ENCODE measurements at regions not wholly inside any gene's neighbourhood (a gene's known extent, or its start where the extent isn't known, plus 50 kb on each side); places are given as distances from the start of the nearest gene placed in this dataset.

GRCh38 chr16:51434567-51435198 is 283.6 kb upstream of the SALL1 start:
- Histone ChIP-seq H3K27me3 (ENCODE audit: insufficient read depth, low read depth, severe bottlenecking) (no peaks in the 10 kb centered on the region), H3K9me3 (ENCODE audit: severe bottlenecking) (peaks cover 3% of the 10 kb centered on the region), H3K36me3 (no peaks in the 10 kb centered on the region), H3K4me3 (ENCODE audit: low read depth, low read length) (no peak overlapping the region), H3K27ac (peak overlapping the region; percentile 84)
- no peak for TF ChIP-seq CTCF (IDR thresholded peaks at IDR 0.05; ENCODE audit: low read depth, low read length)
- peak; percentile 83 for DNase-seq

GRCh38 chr16:51433599-51433998 is 282.5 kb upstream of the SALL1 start:
- TF ChIP-seq CTCF (IDR thresholded peaks at IDR 0.05; ENCODE audit: low read depth, low read length) = no peak
- no peaks in the 10 kb centered on the region for H3K27me3 ChIP-seq (ENCODE audit: insufficient read depth, low read depth, severe bottlenecking)
- DNase-seq = no peak

GRCh38 chr16:51431517-51432241 is 280.6 kb upstream of the SALL1 start:
- H3K9me3 ChIP-seq (ENCODE audit: severe bottlenecking) = peaks cover 3% of the 10 kb centered on the region
- H3K4me3 ChIP-seq (ENCODE audit: low read depth, low read length) = no peak overlapping the region
- no peaks in the 10 kb centered on the region for H3K36me3 ChIP-seq
- no peak for TF ChIP-seq CTCF (IDR thresholded peaks at IDR 0.05; ENCODE audit: low read depth, low read length)
- H3K27me3 ChIP-seq (ENCODE audit: insufficient read depth, low read depth, severe bottlenecking) = no peaks in the 10 kb centered on the region
- no peak overlapping the region for H3K27ac ChIP-seq
- DNase-seq = no peak

More at GRCh38 chr16:51433599-51433998, 282.5 kb upstream of the SALL1 start:
- H3K36me3 ChIP-seq = no peaks in the 10 kb centered on the region
- peaks cover 3% of the 10 kb centered on the region for H3K9me3 ChIP-seq (ENCODE audit: severe bottlenecking)
- H3K27ac ChIP-seq = peak overlapping the region; percentile 84
- no peak overlapping the region for H3K4me3 ChIP-seq (ENCODE audit: low read depth, low read length)

GRCh38 chr16:51430716-51431369 is 279.8 kb upstream of the SALL1 start:
- H3K27me3 ChIP-seq (ENCODE audit: insufficient read depth, low read depth, severe bottlenecking) = no peaks in the 10 kb centered on the region
- no peak overlapping the region for H3K27ac ChIP-seq
- no peak for TF ChIP-seq CTCF (IDR thresholded peaks at IDR 0.05; ENCODE audit: low read depth, low read length)
- DNase-seq = no peak
- peaks cover 3% of the 10 kb centered on the region for H3K9me3 ChIP-seq (ENCODE audit: severe bottlenecking)
- no peak overlapping the region for H3K4me3 ChIP-seq (ENCODE audit: low read depth, low read length)
- H3K36me3 ChIP-seq = no peaks in the 10 kb centered on the region

- no peak for DNase-seq
- no peak for TF ChIP-seq CTCF (IDR thresholded peaks at IDR 0.05; ENCODE audit: low read depth, low read length)
Observed at GRCh38 chr16:51429041-51429440, 278.0 kb upstream of the SALL1 start.

More at GRCh38 chr16:51429041-51429440, 278.0 kb upstream of the SALL1 start:
- no peak overlapping the region for H3K4me3 ChIP-seq (ENCODE audit: low read depth, low read length)
- no peaks in the 10 kb centered on the region for H3K36me3 ChIP-seq
- no peaks in the 10 kb centered on the region for H3K9me3 ChIP-seq (ENCODE audit: severe bottlenecking)
- H3K27me3 ChIP-seq (ENCODE audit: insufficient read depth, low read depth, severe bottlenecking) = no peaks in the 10 kb centered on the region
- H3K27ac ChIP-seq = no peak overlapping the region
